Trophoblast cell (in vitro differentiated cells and primary cell): ENCODE measurements at regions not wholly inside any gene's neighbourhood (a gene's known extent, or its start where the extent isn't known, plus 50 kb on each side); places are given as distances from the start of the nearest gene placed in this dataset.

Experiments used
- DNase-seq, 2 donors: peaks; one replicate each; pipeline ENCODE4 v3.0.0-alpha.2; 2016
- H2AFZ ChIP-seq: 2 replicates; pipeline ENCODE4 v1.6.1; 2013; ENCODE audit warnings: low read length, moderate library complexity, mild to moderate bottlenecking; ENCODE audit not compliant: insufficient read depth, poor library complexity
- H2AK5ac ChIP-seq: 2 replicates; pipeline ENCODE4 v1.6.1; 2013; ENCODE audit warnings: mild to moderate bottlenecking, low read length
- H2BK120ac ChIP-seq: 2 replicates; pipeline ENCODE4 v1.6.1; 2013; ENCODE audit warnings: low read length, mild to moderate bottlenecking, moderate library complexity; ENCODE audit not compliant: insufficient read depth, poor library complexity
- H2BK12ac ChIP-seq: 2 replicates; pipeline ENCODE4 v1.6.1; 2013; ENCODE audit warnings: mild to moderate bottlenecking, low read length, moderate library complexity
- H2BK5ac ChIP-seq: 2 replicates; pipeline ENCODE4 v1.6.1; 2013; ENCODE audit warnings: low read length, low read depth, moderate library complexity, mild to moderate bottlenecking; ENCODE audit not compliant: poor library complexity
- H3K14ac ChIP-seq: 2 replicates; pipeline ENCODE4 v1.6.1; 2013; ENCODE audit warnings: mild to moderate bottlenecking, low read length
- H3K18ac ChIP-seq: 2 replicates; pipeline ENCODE4 v1.6.1; 2013; ENCODE audit warnings: mild to moderate bottlenecking, low read length
- H3K23ac ChIP-seq: 2 replicates; pipeline ENCODE4 v1.6.1; 2013; ENCODE audit warnings: low read length
- H3K27ac ChIP-seq: 2 replicates; pipeline ENCODE4 v1.5.1; 2013; ENCODE audit warnings: low read depth, mild to moderate bottlenecking, inconsistent platforms, low read length, moderate library complexity
- H3K27me3 ChIP-seq: 2 replicates; pipeline ENCODE4 v1.6.1; 2013; ENCODE audit warnings: inconsistent platforms, mild to moderate bottlenecking, low read length, moderate library complexity; ENCODE audit not compliant: insufficient read depth
- H3K36me3 ChIP-seq, 2 experiments: 1 replicate in 1 of 2; 2 replicates in 1 of 2; pipeline ENCODE4 v1.6.1; 2013; ENCODE audit warnings: low read length in 2 of 2, mild to moderate bottlenecking in 2 of 2, moderate library complexity in 1 of 2; ENCODE audit not compliant: insufficient read depth in 2 of 2, control insufficient read depth in 1 of 2
- H3K4ac ChIP-seq: 2 replicates; pipeline ENCODE4 v1.6.1; 2013; ENCODE audit warnings: low read depth, mild to moderate bottlenecking, low read length, moderate library complexity
- H3K4me1 ChIP-seq, 2 experiments: 1 replicate in 1 of 2; 2 replicates in 1 of 2; pipeline ENCODE4 v1.6.1; 2013; ENCODE audit warnings: low read length in 2 of 2, mild to moderate bottlenecking in 2 of 2, moderate library complexity in 1 of 2; ENCODE audit not compliant: insufficient read depth in 2 of 2, control insufficient read depth in 1 of 2
- H3K4me2 ChIP-seq: 2 replicates; pipeline ENCODE4 v1.6.1; 2013; ENCODE audit warnings: inconsistent platforms, mild to moderate bottlenecking, low read length, moderate library complexity
- H3K4me3 ChIP-seq: 2 replicates; pipeline ENCODE4 v1.5.1; 2013; ENCODE audit warnings: mild to moderate bottlenecking, low read depth, low read length, inconsistent platforms
- H3K79me1 ChIP-seq: one replicate; pipeline ENCODE4 v1.6.1; 2013; ENCODE audit warnings: low read length
- H3K79me2 ChIP-seq: 2 replicates; pipeline ENCODE4 v1.6.1; 2013; ENCODE audit warnings: low read length, mild to moderate bottlenecking; ENCODE audit not compliant: control insufficient read depth, insufficient read depth, poor library complexity
- H3K9ac ChIP-seq: 2 replicates; pipeline ENCODE4 v1.6.1; 2013; ENCODE audit warnings: mild to moderate bottlenecking, low read length
- H3K9me3 ChIP-seq: 2 replicates; pipeline ENCODE4 v1.6.1; 2013; ENCODE audit warnings: low read depth, mild to moderate bottlenecking, control low read depth, inconsistent platforms, low read length; ENCODE audit not compliant: insufficient read depth
- H4K12ac ChIP-seq: 2 replicates; pipeline ENCODE4 v1.6.1; 2013; ENCODE audit warnings: low read depth, mild to moderate bottlenecking, low read length, moderate library complexity
- H4K8ac ChIP-seq: 2 replicates; pipeline ENCODE4 v1.6.1; 2013; ENCODE audit warnings: low read depth, mild to moderate bottlenecking, low read length, moderate library complexity
- H4K91ac ChIP-seq: one replicate; pipeline ENCODE4 v1.6.1; 2013; ENCODE audit warnings: low read depth, mild to moderate bottlenecking, low read length, moderate library complexity
- WGBS: extraction: QIAGEN DNeasy Blood & Tissue Kit; methylation state at CpG from one replicate; pipeline ENCODE4 v1.1.7; 2013; ENCODE audit warnings: missing lambda C conversion rate; ENCODE audit not compliant: insufficient read length, insufficient coverage; ENCODE audit errors: extremely low coverage; 5-methylcytosine and 5-hydroxymethylcytosine counted together

DNA sequence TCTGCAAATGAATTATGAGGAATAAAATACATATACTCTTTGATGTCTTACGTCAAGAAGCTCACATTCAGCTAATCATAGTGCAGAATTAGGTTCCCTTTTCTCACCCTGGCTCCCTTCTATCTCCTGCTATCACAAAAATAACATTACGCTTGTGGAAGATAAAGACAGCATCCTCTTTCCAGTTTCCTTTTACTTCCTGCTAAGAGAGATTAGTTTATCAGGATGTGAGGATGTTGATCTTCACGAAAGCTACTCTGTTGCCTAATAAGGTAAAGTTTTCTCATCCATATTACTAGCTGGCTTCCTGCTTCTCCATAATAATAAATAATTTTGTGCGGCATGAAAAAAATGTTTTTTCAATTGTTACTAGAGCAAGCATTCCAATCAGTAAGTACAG is 217.7 kb upstream of the DCN start:
- no peak overlapping the region for H3K4me3 ChIP-seq
- H3K79me1 ChIP-seq, result no peaks in the 10 kb centered on the region
- H2BK5ac ChIP-seq, result no peak overlapping the region
- H3K23ac ChIP-seq, result no peak overlapping the region
- no peak overlapping the region for H4K8ac ChIP-seq
- WGBS, result no CpG with 5 or more reads among the region's 4 CpGs
- no peaks in the 10 kb centered on the region for H3K36me3 ChIP-seq
- H3K18ac ChIP-seq, result no peak overlapping the region
- no peak overlapping the region for H3K14ac ChIP-seq
- no peaks in the 10 kb centered on the region for H3K79me2 ChIP-seq
- H4K12ac ChIP-seq, result no peak overlapping the region
- H3K9me3 ChIP-seq, result no peaks in the 10 kb centered on the region
- no peak overlapping the region for H3K4me2 ChIP-seq
- DNase-seq, result no peak
- H3K4ac ChIP-seq, result no peak overlapping the region
- no peak overlapping the region for H2BK12ac ChIP-seq
- no peak overlapping the region for H2AFZ ChIP-seq
- no peak overlapping the region for H2AK5ac ChIP-seq
- H3K27ac ChIP-seq, result no peak overlapping the region
- no peak overlapping the region for H3K9ac ChIP-seq
- no peaks in the 10 kb centered on the region for H3K4me1 ChIP-seq
- H3K27me3 ChIP-seq, result no peaks in the 10 kb centered on the region
- no peak overlapping the region for H4K91ac ChIP-seq
- H2BK120ac ChIP-seq, result no peak overlapping the region

DNA sequence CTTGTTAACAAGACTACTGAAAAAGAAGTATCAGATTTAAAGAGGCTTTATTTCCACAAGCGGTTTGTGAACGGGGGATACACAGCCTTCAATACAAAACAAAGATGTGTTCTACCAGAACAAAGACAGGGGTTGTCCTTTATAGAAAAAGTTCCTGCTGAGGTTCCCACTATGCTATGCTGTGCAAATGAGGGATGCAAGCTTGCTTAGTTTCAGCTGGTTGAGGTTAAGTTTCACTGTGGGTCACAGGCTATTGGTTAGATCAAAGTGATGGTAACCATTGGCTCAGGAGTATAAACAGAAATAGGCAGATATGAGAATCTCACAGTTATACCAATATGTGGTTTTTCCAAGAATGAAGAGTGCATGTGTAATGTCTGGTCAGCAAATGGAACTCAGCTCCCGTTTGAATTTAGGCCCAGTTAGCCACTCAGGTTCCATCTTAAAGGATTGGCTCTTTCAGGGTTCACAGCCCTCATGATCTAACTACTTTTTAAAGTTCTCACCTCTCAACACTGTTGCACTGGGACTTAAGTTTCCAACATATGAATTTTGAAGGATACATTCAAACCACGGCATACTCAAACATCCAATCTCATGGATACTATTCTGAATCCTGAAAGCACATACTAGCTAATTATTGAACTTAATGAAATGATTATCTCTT is 215.4 kb upstream of the DCN start:
- H3K18ac ChIP-seq, result no peak overlapping the region
- no peak overlapping the region for H3K27ac ChIP-seq
- WGBS, result no CpG with 5 or more reads among the region's 4 CpGs

DNA sequence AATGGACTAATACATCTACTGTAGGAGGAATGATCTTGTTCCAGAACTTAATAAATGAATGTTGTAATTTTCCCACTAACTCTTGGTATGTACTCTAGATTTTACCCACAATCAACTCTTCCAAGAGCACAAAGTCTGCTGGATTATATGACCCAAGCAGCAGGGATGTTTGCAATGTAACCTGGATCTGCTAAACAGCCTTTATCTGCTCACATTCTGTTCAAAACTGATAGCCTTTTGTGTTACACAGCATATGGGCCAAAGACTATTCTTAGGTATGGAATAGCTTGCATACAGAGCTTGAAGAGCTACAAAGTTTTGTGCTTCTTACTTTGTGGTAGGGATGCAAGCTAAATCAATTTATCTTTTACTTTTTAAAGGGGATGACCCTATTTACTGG is 213.7 kb upstream of the DCN start:
- Histone ChIP-seq H3K23ac (no peak overlapping the region), H3K4me1 (no peaks in the 10 kb centered on the region), H3K27me3 (no peaks in the 10 kb centered on the region), H3K27ac (no peak overlapping the region), H4K12ac (no peak overlapping the region), H2BK120ac (no peak overlapping the region), H3K79me2 (no peaks in the 10 kb centered on the region), H3K14ac (no peak overlapping the region), H4K91ac (no peak overlapping the region), H2AK5ac (no peak overlapping the region), H2AFZ (no peak overlapping the region), H3K4me2 (no peak overlapping the region), H3K18ac (no peak overlapping the region), H2BK5ac (no peak overlapping the region), H3K9me3 (no peaks in the 10 kb centered on the region), H4K8ac (no peak overlapping the region), H3K9ac (no peak overlapping the region), H2BK12ac (no peak overlapping the region), H3K4ac (no peak overlapping the region), H3K79me1 (no peaks in the 10 kb centered on the region), H3K36me3 (no peaks in the 10 kb centered on the region), H3K4me3 (no peak overlapping the region)
- no peak for DNase-seq

More for the DNA sequence above, 215.4 kb upstream of the DCN start:
- H4K8ac ChIP-seq, result no peak overlapping the region
- H3K4me2 ChIP-seq, result no peak overlapping the region
- no peak overlapping the region for H4K91ac ChIP-seq
- no peaks in the 10 kb centered on the region for H3K79me2 ChIP-seq
- no peak overlapping the region for H3K9ac ChIP-seq
- H2AFZ ChIP-seq, result no peak overlapping the region
- H2BK120ac ChIP-seq, result no peak overlapping the region
- no peak overlapping the region for H4K12ac ChIP-seq
- no peak overlapping the region for H3K4ac ChIP-seq
- H3K4me1 ChIP-seq, result no peaks in the 10 kb centered on the region
- H2AK5ac ChIP-seq, result no peak overlapping the region
- no peaks in the 10 kb centered on the region for H3K79me1 ChIP-seq
- no peak overlapping the region for H2BK5ac ChIP-seq
- DNase-seq, result no peak
- H3K14ac ChIP-seq, result no peak overlapping the region
- H3K36me3 ChIP-seq, result no peaks in the 10 kb centered on the region
- no peak overlapping the region for H3K4me3 ChIP-seq
- no peak overlapping the region for H2BK12ac ChIP-seq
- no peak overlapping the region for H3K23ac ChIP-seq
- no peaks in the 10 kb centered on the region for H3K27me3 ChIP-seq
- no peaks in the 10 kb centered on the region for H3K9me3 ChIP-seq

DNA sequence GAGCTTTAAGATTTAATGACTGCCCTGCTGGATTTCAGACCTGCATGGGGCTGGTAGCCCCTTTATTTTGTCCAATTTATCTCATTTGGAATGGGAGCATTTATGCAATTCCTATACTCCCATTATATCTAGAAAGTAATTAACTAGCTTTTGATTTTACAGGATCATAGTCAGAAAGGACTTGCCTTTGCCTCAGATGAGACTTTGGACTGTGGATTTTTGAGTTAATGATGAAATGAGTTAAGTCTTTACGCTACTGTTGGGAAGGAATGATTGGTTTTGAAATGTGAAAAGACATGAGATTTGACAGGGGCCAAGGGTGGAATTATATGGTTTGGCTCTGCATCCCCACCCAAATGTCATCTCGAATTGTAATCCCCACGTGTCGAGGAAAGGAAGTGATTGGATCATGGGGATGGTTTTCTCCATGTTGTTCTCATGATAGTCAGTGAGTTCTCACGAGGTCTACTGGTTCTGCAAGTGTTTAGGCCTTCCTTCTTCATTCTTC is 213.1 kb upstream of the DCN start:
- WGBS, result no CpG with 5 or more reads among the region's 5 CpGs

More for the DNA sequence above, 213.1 kb upstream of the DCN start:
- Histone ChIP-seq H2AFZ (no peak overlapping the region), H3K79me1 (no peaks in the 10 kb centered on the region), H4K91ac (no peak overlapping the region), H3K23ac (no peak overlapping the region), H3K9me3 (no peaks in the 10 kb centered on the region), H3K4me1 (no peaks in the 10 kb centered on the region), H4K8ac (no peak overlapping the region), H2AK5ac (no peak overlapping the region), H3K4me3 (no peak overlapping the region), H4K12ac (no peak overlapping the region), H3K4me2 (no peak overlapping the region), H3K79me2 (no peaks in the 10 kb centered on the region), H2BK12ac (no peak overlapping the region), H3K18ac (no peak overlapping the region), H3K36me3 (no peaks in the 10 kb centered on the region), H3K27me3 (no peaks in the 10 kb centered on the region), H3K9ac (no peak overlapping the region), H3K14ac (no peak overlapping the region), H2BK120ac (no peak overlapping the region), H3K4ac (no peak overlapping the region), H3K27ac (no peak overlapping the region), H2BK5ac (no peak overlapping the region)
- DNase-seq, result no peak
